ENCODE measurements at regions not wholly inside any gene's neighbourhood (a gene's known extent, or its start where the extent isn't known, plus 50 kb on each side); places are given as distances from the start of the nearest gene placed in this dataset.
"Not testable (repeated sequence)": the region's sequence is repeated elsewhere in the genome, so short reads cannot be mapped to it uniquely, and the experiment has no call there.

GRCh38 chr15:58313810-58314592 lies 117.8 kb upstream of the LIPC start:
- TF ChIP-seq, protein P1, sequence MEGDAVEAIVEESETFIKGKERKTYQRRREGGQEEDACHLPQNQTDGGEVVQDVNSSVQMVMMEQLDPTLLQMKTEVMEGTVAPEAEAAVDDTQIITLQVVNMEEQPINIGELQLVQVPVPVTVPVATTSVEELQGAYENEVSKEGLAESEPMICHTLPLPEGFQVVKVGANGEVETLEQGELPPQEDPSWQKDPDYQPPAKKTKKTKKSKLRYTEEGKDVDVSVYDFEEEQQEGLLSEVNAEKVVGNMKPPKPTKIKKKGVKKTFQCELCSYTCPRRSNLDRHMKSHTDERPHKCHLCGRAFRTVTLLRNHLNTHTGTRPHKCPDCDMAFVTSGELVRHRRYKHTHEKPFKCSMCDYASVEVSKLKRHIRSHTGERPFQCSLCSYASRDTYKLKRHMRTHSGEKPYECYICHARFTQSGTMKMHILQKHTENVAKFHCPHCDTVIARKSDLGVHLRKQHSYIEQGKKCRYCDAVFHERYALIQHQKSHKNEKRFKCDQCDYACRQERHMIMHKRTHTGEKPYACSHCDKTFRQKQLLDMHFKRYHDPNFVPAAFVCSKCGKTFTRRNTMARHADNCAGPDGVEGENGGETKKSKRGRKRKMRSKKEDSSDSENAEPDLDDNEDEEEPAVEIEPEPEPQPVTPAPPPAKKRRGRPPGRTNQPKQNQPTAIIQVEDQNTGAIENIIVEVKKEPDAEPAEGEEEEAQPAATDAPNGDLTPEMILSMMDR (IDR thresholded peaks at IDR 0.05; ENCODE audit: borderline replicate concordance): no peak
- Histone ChIP-seq H3K27ac (replicated peaks) (peak overlapping the region; percentile 15), H3K36me3 (no peaks in the 10 kb centered on the region), H3K9me3 (replicated peaks) (no peaks in the 10 kb centered on the region), H3K4me3 (no peak overlapping the region), H3K27me3 (ENCODE audit: low read depth) (no peaks in the 10 kb centered on the region), H3K4me1 (peaks cover 27% of the 10 kb centered on the region)
- no peak for DNase-seq
- intact Hi-C loops (cut with micrococcal nuclease): no loop called here

- Histone ChIP-seq H3K4me3 (no peak overlapping the region), H3K9me3 (replicated peaks) (no peaks in the 10 kb centered on the region), H3K4me1 (peaks cover 27% of the 10 kb centered on the region), H3K27ac (replicated peaks) (peak overlapping the region; percentile 49), H3K27me3 (ENCODE audit: low read depth) (no peaks in the 10 kb centered on the region), H3K36me3 (no peaks in the 10 kb centered on the region)
- DNase-seq: no peak
- TF ChIP-seq, protein P1 (IDR thresholded peaks at IDR 0.05; ENCODE audit: borderline replicate concordance): no peak
- intact Hi-C loops (cut with micrococcal nuclease): no loop called here
Observed at GRCh38 chr15:58314593-58315216, 117.1 kb upstream of the LIPC start.

DNA sequence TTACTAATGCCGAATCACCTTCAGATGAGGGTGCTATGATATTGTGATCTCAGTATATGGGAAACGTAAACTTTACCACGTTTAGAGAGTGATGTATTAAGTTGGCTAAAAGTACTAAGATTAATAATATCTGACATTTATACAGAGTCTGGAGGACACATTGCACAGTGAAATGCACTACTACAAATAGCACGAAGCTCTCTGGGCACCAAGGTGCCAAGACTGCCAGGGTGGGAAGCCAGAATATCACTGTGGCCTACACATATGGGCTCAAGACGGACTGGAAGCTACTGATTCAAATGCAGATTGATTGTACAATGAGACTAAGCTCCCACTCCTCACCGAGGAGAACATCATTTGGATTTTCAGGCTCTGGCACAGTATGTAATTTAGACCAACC lies 113.3 kb upstream of the LIPC start:
- Histone ChIP-seq H3K27me3 (ENCODE audit: low read depth) (no peaks in the 10 kb centered on the region), H3K27ac (replicated peaks) (no peak overlapping the region), H3K9me3 (replicated peaks) (no peaks in the 10 kb centered on the region), H3K4me3 (no peak overlapping the region), H3K4me1 (peaks cover 17% of the 10 kb centered on the region), H3K36me3 (no peaks in the 10 kb centered on the region)
- TF ChIP-seq, protein P1 (IDR thresholded peaks at IDR 0.05; ENCODE audit: borderline replicate concordance): no peak
- intact Hi-C loops (cut with micrococcal nuclease): no loop called here
- no peak for DNase-seq

DNA sequence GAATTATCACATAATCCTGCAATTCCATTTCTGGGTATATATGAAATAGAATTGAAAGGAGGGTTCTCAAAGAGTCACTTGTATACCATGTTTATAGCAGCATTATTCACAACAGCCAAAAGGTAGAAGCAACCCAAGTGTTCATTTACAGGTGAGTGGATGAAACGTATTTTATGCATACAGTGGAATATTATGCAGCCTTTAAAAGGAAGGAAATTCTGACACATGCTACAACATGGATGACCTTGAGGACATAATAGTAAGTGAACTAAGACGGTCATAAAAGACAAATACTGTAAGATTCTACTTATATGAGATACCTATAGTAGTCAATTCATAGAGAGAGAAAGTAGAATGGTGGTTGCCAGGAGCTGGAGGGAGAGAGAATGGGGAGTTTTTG lies 110.8 kb upstream of the LIPC start:
- Histone ChIP-seq H3K27me3 (ENCODE audit: low read depth) (no peaks in the 10 kb centered on the region), H3K27ac (replicated peaks) (no peak overlapping the region), H3K9me3 (replicated peaks) (no peaks in the 10 kb centered on the region), H3K36me3 (no peaks in the 10 kb centered on the region), H3K4me1 (peaks cover 7% of the 10 kb centered on the region), H3K4me3 (no peak overlapping the region)
- TF ChIP-seq, protein P1 (IDR thresholded peaks at IDR 0.05; ENCODE audit: borderline replicate concordance): no peak
- no peak for DNase-seq
- intact Hi-C loops (cut with micrococcal nuclease): no loop called here

DNA sequence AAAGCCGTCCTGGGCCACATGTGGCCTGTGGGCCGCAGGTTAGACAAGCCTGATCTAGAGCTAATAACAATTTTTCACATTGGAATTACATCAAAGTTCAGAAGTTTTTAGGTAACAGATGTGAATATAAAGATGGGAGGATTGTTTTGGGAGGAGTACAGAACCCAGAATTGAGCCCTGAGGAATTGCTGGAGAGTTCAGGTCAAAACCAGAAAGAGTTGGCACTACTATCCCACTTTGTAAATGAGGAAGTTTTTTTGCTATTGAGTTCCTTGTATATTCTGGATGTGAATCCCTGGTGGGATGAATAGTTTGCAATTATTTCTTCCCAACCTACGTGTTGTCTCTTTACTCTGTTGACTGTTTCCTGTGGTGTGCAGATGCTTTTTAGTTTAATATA lies 109.5 kb upstream of the LIPC start:
- intact Hi-C loops (cut with micrococcal nuclease): no loop called here
- Histone ChIP-seq H3K27me3 (ENCODE audit: low read depth) (no peaks in the 10 kb centered on the region), H3K9me3 (replicated peaks) (no peaks in the 10 kb centered on the region), H3K36me3 (no peaks in the 10 kb centered on the region), H3K27ac (replicated peaks) (no peak overlapping the region), H3K4me1 (peaks cover 7% of the 10 kb centered on the region), H3K4me3 (no peak overlapping the region)
- TF ChIP-seq, protein P1 (IDR thresholded peaks at IDR 0.05; ENCODE audit: borderline replicate concordance): no peak
- DNase-seq: no peak

DNA sequence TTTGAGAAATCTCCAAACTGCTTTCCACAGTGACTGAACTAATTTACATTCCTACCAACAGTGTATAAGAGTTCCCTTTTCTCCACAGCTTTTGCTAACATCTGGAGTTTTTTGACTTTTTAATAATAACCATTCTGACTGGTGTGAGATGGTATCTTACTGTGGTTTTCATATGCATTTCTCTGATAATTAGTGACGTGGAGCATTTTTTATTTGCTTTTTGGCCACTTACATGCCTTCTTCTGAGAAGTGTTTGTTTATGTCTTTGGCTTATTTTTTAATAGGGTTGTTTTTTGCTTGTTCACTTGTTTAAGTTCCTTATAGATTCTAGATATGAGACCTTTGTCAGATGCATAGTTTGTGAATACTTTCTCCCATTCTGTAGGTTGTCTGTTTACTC lies 108.5 kb upstream of the LIPC start:
- H3K9me3 ChIP-seq (replicated peaks); H3K27me3 ChIP-seq (ENCODE audit: low read depth); H3K36me3 ChIP-seq; DNase-seq; intact Hi-C loops (cut with micrococcal nuclease); H3K27ac ChIP-seq (replicated peaks); H3K4me1 ChIP-seq; H3K4me3 ChIP-seq: not testable (repeated sequence)
